MM.1S (cell line): ENCODE measurements at regions not wholly inside any gene's neighbourhood (a gene's known extent, or its start where the extent isn't known, plus 50 kb on each side); places are given as distances from the start of the nearest gene placed in this dataset.

ENCODE experiments used
- DNase-seq: peaks from one replicate; pipeline ENCODE4 v3.0.0-alpha.2; 2015
- H2AFZ ChIP-seq: fragments of 300-600 bp; sonication (generic); 2 replicates; pipeline ENCODE4 v1.6.0; 2016; ENCODE audit warnings: antibody characterized with exemption, low read length
- H3F3A ChIP-seq: fragments of 300-600 bp; sonication (generic); 2 replicates; pipeline ENCODE4 v1.6.1; 2016; ENCODE audit warnings: mild to moderate bottlenecking, antibody characterized with exemption, low read length, moderate library complexity, mixed read lengths; ENCODE audit not compliant: insufficient read depth
- H3K27ac ChIP-seq: fragments of 300-600 bp; sonication (generic); 2 replicates; pipeline ENCODE4 v1.5.1; 2016; ENCODE audit warnings: mild to moderate bottlenecking, low read length
- H3K27me3 ChIP-seq: fragments of 300-600 bp; sonication (generic); replicated peaks from 2 replicates; pipeline ENCODE4 v1.6.0; 2016; ENCODE audit warnings: low read length; ENCODE audit not compliant: insufficient read depth
- H3K36me3 ChIP-seq: fragments of 300-600 bp; sonication (generic); replicated peaks from 2 replicates; pipeline ENCODE4 v1.6.1; 2016; ENCODE audit warnings: mild to moderate bottlenecking, low read length, mixed read lengths; ENCODE audit not compliant: insufficient read depth
- H3K4me1 ChIP-seq: fragments of 300-600 bp; sonication (generic); 2 replicates; pipeline ENCODE4 v1.6.1; 2016; ENCODE audit warnings: low read length, mixed read lengths
- H3K4me2 ChIP-seq: fragments of 300-600 bp; sonication (generic); 2 replicates; pipeline ENCODE4 v1.6.0; 2016; ENCODE audit warnings: low read depth, low read length
- H3K4me3 ChIP-seq: fragments of 300-600 bp; sonication (generic); 2 replicates; pipeline ENCODE4 v1.5.1; 2016; ENCODE audit warnings: low read length, mixed read lengths
- H3K79me2 ChIP-seq: fragments of 300-600 bp; sonication (generic); 2 replicates; pipeline ENCODE4 v1.6.1; 2016; ENCODE audit warnings: mixed run types, low read length, mixed read lengths
- H3K9ac ChIP-seq: fragments of 300-600 bp; sonication (generic); 2 replicates; pipeline ENCODE4 v1.6.1; 2016; ENCODE audit warnings: low read length, mixed read lengths
- H3K9me2 ChIP-seq: fragments of 300-600 bp; sonication (generic); replicated peaks from 2 replicates; pipeline ENCODE4 v1.6.1; 2016; ENCODE audit warnings: mild to moderate bottlenecking, low read length, mixed read lengths; ENCODE audit not compliant: insufficient read depth
- H3K9me3 ChIP-seq: fragments of 300-600 bp; sonication (generic); replicated peaks from 2 replicates; pipeline ENCODE4 v1.6.1; 2016; ENCODE audit warnings: mild to moderate bottlenecking, low read length, mixed read lengths; ENCODE audit not compliant: insufficient read depth
- H4K20me1 ChIP-seq: fragments of 300-600 bp; sonication (generic); 2 replicates; pipeline ENCODE4 v1.6.1; 2016; ENCODE audit warnings: mild to moderate bottlenecking, low read length, moderate library complexity, mixed read lengths; ENCODE audit not compliant: insufficient read depth
- CTCF ChIP-seq: fragments of 300-600 bp; sonication (generic); IDR thresholded peaks from 2 replicates; pipeline ENCODE4 v1.5.1; 2016; ENCODE audit warnings: antibody characterized with exemption, low read length, mixed read lengths
- EZH2 ChIP-seq: fragments of 300-600 bp; sonication (generic); optimal IDR thresholded peaks from 2 replicates; pipeline ENCODE3; 2017; ENCODE audit warnings: low read depth, mild to moderate bottlenecking, antibody characterized with exemption, low read length, mixed read lengths
- EZH2phosphoT487 ChIP-seq: fragments of 300-600 bp; sonication (generic); IDR thresholded peaks from 2 replicates; pipeline ENCODE4 v1.6.1; 2018; ENCODE audit warnings: antibody characterized with exemption, low read length

- TF ChIP-seq CTCF (no peak), EZH2 (no peak), EZH2phosphoT487 (no peak)
- H3K27me3 ChIP-seq = no peaks in the 10 kb centered on the region
- no peaks in the 10 kb centered on the region for H4K20me1 ChIP-seq
- no peaks in the 10 kb centered on the region for H3K79me2 ChIP-seq
- H3K9me2 ChIP-seq = no peaks in the 10 kb centered on the region
- no peaks in the 10 kb centered on the region for H3K36me3 ChIP-seq
- DNase-seq = no peak
- H2AFZ ChIP-seq = no peak overlapping the region
- no peak overlapping the region for H3K4me2 ChIP-seq
- no peaks in the 10 kb centered on the region for H3F3A ChIP-seq
- H3K4me1 ChIP-seq = no peaks in the 10 kb centered on the region
- H3K27ac ChIP-seq = no peak overlapping the region
- no peaks in the 10 kb centered on the region for H3K9me3 ChIP-seq
- H3K9ac ChIP-seq = no peak overlapping the region
- H3K4me3 ChIP-seq = no peak overlapping the region
These were observed 616.2 kb downstream of the GALR1 start for GRCh38 chr18:77865853-77866252.

- H3K9me2 ChIP-seq = no peaks in the 10 kb centered on the region
- TF ChIP-seq EZH2 (no peak), CTCF (no peak), EZH2phosphoT487 (no peak)
- no peak overlapping the region for H3K4me2 ChIP-seq
- H4K20me1 ChIP-seq = no peaks in the 10 kb centered on the region
- H3K36me3 ChIP-seq = no peaks in the 10 kb centered on the region
- DNase-seq = no peak
- no peaks in the 10 kb centered on the region for H3K4me1 ChIP-seq
- no peaks in the 10 kb centered on the region for H3K79me2 ChIP-seq
- no peaks in the 10 kb centered on the region for H3K27me3 ChIP-seq
- no peak overlapping the region for H3K27ac ChIP-seq
- no peak overlapping the region for H3K4me3 ChIP-seq
- no peaks in the 10 kb centered on the region for H3F3A ChIP-seq
- no peak overlapping the region for H2AFZ ChIP-seq
- H3K9me3 ChIP-seq = no peaks in the 10 kb centered on the region
- no peak overlapping the region for H3K9ac ChIP-seq
These were observed 616.7 kb downstream of the GALR1 start for GRCh38 chr18:77866351-77866750.

- no peak overlapping the region for H3K4me3 ChIP-seq
- H3K9ac ChIP-seq = no peak overlapping the region
- H4K20me1 ChIP-seq = no peaks in the 10 kb centered on the region
- no peaks in the 10 kb centered on the region for H3K36me3 ChIP-seq
- H3K4me2 ChIP-seq = no peak overlapping the region
- no peaks in the 10 kb centered on the region for H3K79me2 ChIP-seq
- no peak overlapping the region for H2AFZ ChIP-seq
- TF ChIP-seq EZH2 (no peak), CTCF (no peak), EZH2phosphoT487 (no peak)
- no peaks in the 10 kb centered on the region for H3K9me3 ChIP-seq
- H3K27me3 ChIP-seq = no peaks in the 10 kb centered on the region
- no peaks in the 10 kb centered on the region for H3K9me2 ChIP-seq
- no peak overlapping the region for H3K27ac ChIP-seq
- no peaks in the 10 kb centered on the region for H3F3A ChIP-seq
- no peaks in the 10 kb centered on the region for H3K4me1 ChIP-seq
- DNase-seq = no peak
These were observed 620.6 kb downstream of the GALR1 start for GRCh38 chr18:77870199-77870598.
